Right lobe of liver (tissue), 4 donors: ENCODE measurements at regions not wholly inside any gene's neighbourhood (a gene's known extent, or its start where the extent isn't known, plus 50 kb on each side); places are given as distances from the start of the nearest gene placed in this dataset.

Experiments
- POLR2A ChIP-seq: fragments of 450-650 bp; IDR thresholded peaks from one replicate; pipeline ENCODE4 v1.6.1; 2017; ENCODE audit warnings: antibody characterized with exemption, mild to moderate bottlenecking
- TF ChIP-seq, protein P1 (sequence below), 4 donors: fragments of 200-600 bp in 3 of 4; fragments of 450-650 bp in 1 of 4; IDR thresholded peaks; one replicate each; pipeline versions ENCODE4 v1.5.1 to v1.8.0; 2016 to 2022; ENCODE audit warnings: antibody characterized with exemption in 4 of 4, mild to moderate bottlenecking in 2 of 4
- donor health status: DM: no; HTN: no; CAD: no.
- donor health status: DM: no; HTN: no; CAD: no.
- donor health status: DM: no; HTN: yes; CAD: no.

DNA sequence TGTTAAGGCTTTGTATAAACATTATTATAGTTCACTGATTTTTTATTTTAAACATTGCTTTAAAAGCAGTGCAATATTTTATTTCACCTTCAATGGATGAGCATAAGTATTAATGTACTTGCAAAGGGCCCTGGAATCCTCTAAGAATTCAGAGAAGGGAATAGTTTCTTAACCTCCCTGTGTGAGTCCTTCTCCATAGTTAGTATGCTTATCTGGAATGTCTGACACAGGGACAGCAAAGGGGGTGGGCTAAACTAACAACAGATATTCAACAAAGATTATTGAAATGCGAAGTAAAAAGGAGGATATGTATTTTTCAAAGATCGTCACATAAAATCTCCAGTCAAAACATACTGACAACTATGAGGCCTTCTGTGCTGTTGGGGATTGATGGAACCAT lies 300.4 kb downstream of the CENPW start:
- TF ChIP-seq, protein P1, sequence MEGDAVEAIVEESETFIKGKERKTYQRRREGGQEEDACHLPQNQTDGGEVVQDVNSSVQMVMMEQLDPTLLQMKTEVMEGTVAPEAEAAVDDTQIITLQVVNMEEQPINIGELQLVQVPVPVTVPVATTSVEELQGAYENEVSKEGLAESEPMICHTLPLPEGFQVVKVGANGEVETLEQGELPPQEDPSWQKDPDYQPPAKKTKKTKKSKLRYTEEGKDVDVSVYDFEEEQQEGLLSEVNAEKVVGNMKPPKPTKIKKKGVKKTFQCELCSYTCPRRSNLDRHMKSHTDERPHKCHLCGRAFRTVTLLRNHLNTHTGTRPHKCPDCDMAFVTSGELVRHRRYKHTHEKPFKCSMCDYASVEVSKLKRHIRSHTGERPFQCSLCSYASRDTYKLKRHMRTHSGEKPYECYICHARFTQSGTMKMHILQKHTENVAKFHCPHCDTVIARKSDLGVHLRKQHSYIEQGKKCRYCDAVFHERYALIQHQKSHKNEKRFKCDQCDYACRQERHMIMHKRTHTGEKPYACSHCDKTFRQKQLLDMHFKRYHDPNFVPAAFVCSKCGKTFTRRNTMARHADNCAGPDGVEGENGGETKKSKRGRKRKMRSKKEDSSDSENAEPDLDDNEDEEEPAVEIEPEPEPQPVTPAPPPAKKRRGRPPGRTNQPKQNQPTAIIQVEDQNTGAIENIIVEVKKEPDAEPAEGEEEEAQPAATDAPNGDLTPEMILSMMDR (IDR thresholded peaks at IDR 0.05) = no peak
- TF ChIP-seq POLR2A = no peak
